K562 (cell line): ENCODE measurements at regions not wholly inside any gene's neighbourhood (a gene's known extent, or its start where the extent isn't known, plus 50 kb on each side); places are given as distances from the start of the nearest gene placed in this dataset.

ENCODE experiments used
- ATAC-seq: fragments of 200-7000 bp; cut with Tn5 transposase; 3 replicates; pipeline ENCODE4 v1.9.1; 2020; ENCODE audit warnings: moderate library complexity
- BruUV-seq: library from RNA; stranded (reverse); fragments of 400-500 nt; replicated peaks from 2 replicates; lab custom pipeline; 2021; lab: Mats Ljungman, UMichigan
- CTCF ChIA-PET: fragments of 300-600 bp; formaldehyde crosslinking; extraction: SDS; loops from one replicate; lab custom pipeline; 2021; ENCODE audit warnings: low intra/inter-chr PET ratio; lab: Yijun Ruan, JAX
- POLR2A ChIA-PET: fragments of 300-600, 350-650 bp; sonication (Branson Sonifier 250); formaldehyde crosslinking; extraction: SDS; loops from one replicate; lab custom pipeline; 2021; ENCODE audit warnings: antibody characterized with exemption, inconsistent platforms; lab: Yijun Ruan, JAX
- DNase-seq, 4 experiments: peaks; one replicate each; pipeline versions ENCODE4 v3.0.0 to v3.0.0-alpha.2; 2011 to 2018; ENCODE audit warnings: low spot score in 3 of 4, mixed read lengths in 3 of 4; ENCODE audit errors: extremely low read depth in 1 of 4
- FAIRE-seq: peaks from 2 replicates; lab custom pipeline; 2011; peaks lifted over from hg19 to GRCh38; lab: Jason Lieb, UNC
- H2AFZ ChIP-seq: 2 replicates; pipeline ENCODE4 v1.6.0; 2011; ENCODE audit warnings: low read depth, low read length, control low read depth, inconsistent platforms
- H3K27ac ChIP-seq: fragments of 200-600 bp; 3 replicates; pipeline ENCODE4 v1.8.0; 2011; ENCODE audit warnings: low read depth, mild to moderate bottlenecking, control low read depth, inconsistent platforms, low read length, moderate library complexity, mixed read lengths; ENCODE audit errors: extremely low read depth
- H3K27me3 ChIP-seq, 2 experiments: fragments of 300-600 bp in 1 of 2; 2 replicates in 1 of 2; 3 replicates in 1 of 2; pipeline versions ENCODE4 v1.6.0 to v1.8.0; 2011; ENCODE audit warnings: inconsistent platforms in 2 of 2, low read length in 2 of 2, mild to moderate bottlenecking in 1 of 2, mixed read lengths in 1 of 2, moderate library complexity in 1 of 2; ENCODE audit not compliant: control insufficient read depth in 2 of 2, insufficient read depth in 2 of 2
- H3K36me3 ChIP-seq: fragments of 300-600 bp; 3 replicates; pipeline ENCODE4 v1.8.0; 2011; ENCODE audit warnings: mild to moderate bottlenecking, low read length, inconsistent platforms; ENCODE audit not compliant: control insufficient read depth, insufficient read depth
- H3K4me1 ChIP-seq, 2 experiments: fragments of 200-600 bp in 1 of 2; replicated peaks in 1 of 2; 2 replicates in 1 of 2; 3 replicates in 1 of 2; pipeline versions ENCODE4 v1.5.1 to v1.8.0; 2011; ENCODE audit warnings: inconsistent platforms in 2 of 2, low read length in 2 of 2, mild to moderate bottlenecking in 1 of 2, mixed read lengths in 1 of 2, moderate library complexity in 1 of 2; ENCODE audit not compliant: control insufficient read depth in 2 of 2, insufficient read depth in 2 of 2
- H3K4me2 ChIP-seq: 2 replicates; pipeline ENCODE4 v1.6.1; 2011; ENCODE audit warnings: low read length, control low read depth, inconsistent platforms, mixed read lengths; ENCODE audit not compliant: insufficient read depth
- H3K4me3 ChIP-seq: fragments of 200-600 bp; sonication (generic), shearing (Covaris generic); 2 replicates; pipeline ENCODE4 v1.5.1; 2016; ENCODE audit warnings: control low read depth, inconsistent platforms
- H3K79me2 ChIP-seq: fragments of 200-600 bp; 3 replicates; pipeline ENCODE4 v1.8.0; 2011; ENCODE audit warnings: low read length, inconsistent platforms; ENCODE audit not compliant: control insufficient read depth, insufficient read depth
- H3K9ac ChIP-seq, 2 experiments: 2 replicates each; pipeline versions ENCODE4 v1.6.0 to v1.6.1; 2011; ENCODE audit warnings: low read depth in 2 of 2, low read length in 2 of 2, control low read depth in 1 of 2, inconsistent platforms in 1 of 2, mild to moderate bottlenecking in 1 of 2, mixed read lengths in 1 of 2; ENCODE audit not compliant: insufficient read depth in 1 of 2
- H3K9me1 ChIP-seq: one replicate; pipeline ENCODE4 v1.6.0; 2011; ENCODE audit warnings: inconsistent platforms, mild to moderate bottlenecking, low read length, moderate library complexity; ENCODE audit not compliant: control insufficient read depth, insufficient read depth
- H3K9me3 ChIP-seq: replicated peaks from 2 replicates; pipeline ENCODE4 v1.5.1; 2011; ENCODE audit warnings: low read depth, low read length, inconsistent platforms; ENCODE audit not compliant: control insufficient read depth, insufficient read depth
- H4K20me1 ChIP-seq: replicated peaks from 2 replicates; pipeline ENCODE4 v1.6.1; 2011; ENCODE audit warnings: low read length, inconsistent platforms, mixed read lengths; ENCODE audit not compliant: control insufficient read depth, insufficient read depth
- CTCF ChIP-seq, 3 experiments: IDR thresholded peaks in 2 of 3; conservative IDR thresholded peaks in 1 of 3; 2 replicates each; pipeline ENCODE4 v1.5.1; 2011 to 2012; ENCODE audit warnings: low read length in 3 of 3, mild to moderate bottlenecking in 3 of 3, control low read depth in 2 of 3, improper control_type of control experiment in 1 of 3, inconsistent platforms in 1 of 3, low read depth in 1 of 3, mixed read lengths in 1 of 3, moderate library complexity in 1 of 3; ENCODE audit not compliant: insufficient read depth in 2 of 3
- EP300 ChIP-seq: IDR thresholded peaks from 2 replicates; pipeline ENCODE4 v1.6.1; 2012; ENCODE audit warnings: low read length, improper control_type of control experiment
- EP400 ChIP-seq: fragments of 450-650 bp; IDR thresholded peaks from 2 replicates; pipeline ENCODE4 v1.6.1; 2017; ENCODE audit warnings: antibody characterized with exemption, mild to moderate bottlenecking, moderate library complexity
- MBD2 ChIP-seq: sonication (generic); IDR thresholded peaks from 2 replicates; pipeline ENCODE4 v1.6.1; 2016; ENCODE audit warnings: low read depth, borderline replicate concordance
- RBM39 ChIP-seq: fragments of 200-400 bp; formaldehyde crosslinking; optimal IDR thresholded peaks from 2 replicates; pipeline ENCODE3; 2018; ENCODE audit warnings: low read depth, low read length
- RCOR1 ChIP-seq, 2 experiments: IDR thresholded peaks; 2 replicates each; pipeline ENCODE4 v1.6.1; 2012; ENCODE audit warnings: low read depth in 2 of 2, low read length in 2 of 2, borderline replicate concordance in 1 of 2, improper control_type of control experiment in 1 of 2
- SAFB2 ChIP-seq: fragments of 200-400 bp; formaldehyde crosslinking; IDR thresholded peaks from 2 replicates; pipeline ENCODE4 v1.6.1; 2018; ENCODE audit warnings: borderline replicate concordance, low read length, low read depth, moderate library complexity; ENCODE audit not compliant: severe bottlenecking
- ZNF184 ChIP-seq: sonication (generic); formaldehyde crosslinking; IDR thresholded peaks from 2 replicates; pipeline ENCODE4 v1.5.0; 2020; ENCODE audit warnings: missing genetic modification reagents
- ZNF316 ChIP-seq: fragments of 450-650 bp; IDR thresholded peaks from 2 replicates; pipeline ENCODE4 v1.6.1; 2016
- ZNF431 ChIP-seq: sonication (generic); formaldehyde crosslinking; IDR thresholded peaks from 2 replicates; pipeline ENCODE4 v1.8.0; 2022; ENCODE audit warnings: mild to moderate bottlenecking, missing genetic modification reagents
- ZNF444 ChIP-seq: fragments of 250-450 bp; sonication (Bioruptor Pico); IDR thresholded peaks from 2 replicates; pipeline ENCODE4 v1.4.0; 2020; ENCODE audit warnings: mild to moderate bottlenecking, moderate library complexity
- ZNF551 ChIP-seq: fragments of 250-450 bp; sonication (Bioruptor Pico); IDR thresholded peaks from 2 replicates; pipeline ENCODE4 v1.5.0; 2021; ENCODE audit warnings: mild to moderate bottlenecking, moderate library complexity
- ZNF609 ChIP-seq: sonication (generic); formaldehyde crosslinking; IDR thresholded peaks from 2 replicates; pipeline ENCODE4 v1.8.1; 2023; ENCODE audit warnings: missing genetic modification reagents, mild to moderate bottlenecking, borderline replicate concordance
- ZNF707 ChIP-seq: fragments of 250-450 bp; sonication (Bioruptor Pico); conservative IDR thresholded peaks from 2 replicates; pipeline ENCODE4 v1.8.0; 2022; ENCODE audit warnings: inconsistent platforms, mild to moderate bottlenecking, moderate library complexity
- WGBS: fragments of 100-300 bp; shearing (Covaris generic); methylation state at CpG from one replicate; pipeline ENCODE4 v1.1.6; 2016; ENCODE audit warnings: low coverage, mixed read lengths; ENCODE audit not compliant: insufficient coverage; ENCODE audit errors: missing lambda C conversion rate; 5-methylcytosine and 5-hydroxymethylcytosine counted together
- in situ Hi-C: fragments of 300-500 bp; cut with MboI; formaldehyde crosslinking; loops from 4 replicates; pipeline ENCODE4 v1.15.0; 2018; ENCODE audit warnings: inconsistent platforms, mixed read lengths
- intact Hi-C: fragments of 100-400 bp; cut with micrococcal nuclease; formaldehyde crosslinking; loops from 2 replicates; pipeline ENCODE4 v1.14.2; 2022

- H3K4me3 ChIP-seq = no peak overlapping the region
- ChIA-PET CTCF (no interaction called here), POLR2A (no interaction called here)
- 92% methylated on average over 3 of the region's 3 CpGs for WGBS
- H3K27me3 ChIP-seq = no peaks in the 10 kb centered on the region
- H3K79me2 ChIP-seq = peaks cover 19% of the 10 kb centered on the region
- H2AFZ ChIP-seq = no peak overlapping the region
- H4K20me1 ChIP-seq = no peaks in the 10 kb centered on the region
- ATAC-seq = no peak
- in situ Hi-C loops = no loop called here
- no TSS peak for BruUV-seq
- H3K4me1 ChIP-seq = no peaks in the 10 kb centered on the region
- H3K4me2 ChIP-seq = no peak overlapping the region
- no peaks in the 10 kb centered on the region for H3K9me1 ChIP-seq
- intact Hi-C loops = no loop called here
- H3K27ac ChIP-seq = no peak overlapping the region
- no peak overlapping the region for H3K9ac ChIP-seq
- no peak for DNase-seq
- H3K9me3 ChIP-seq = no peaks in the 10 kb centered on the region
- no peak for FAIRE-seq
- peaks cover 4% of the 10 kb centered on the region; the same call in 1 of the 3 replicates for H3K36me3 ChIP-seq
- TF ChIP-seq MBD2 (no peak), RCOR1 (IDR thresholded peaks at IDR 0.05; ENCODE audit: borderline replicate concordance in 1 of 2, low read depth in 2 of 2, low read length in 2 of 2) (no peak), ZNF431 (CRISPR knock-in tag) (no peak), EP400 (no peak), CTCF (IDR thresholded peaks at IDR 0.05 in 2 of 3, conservative IDR thresholded peaks at IDR 0.05 in 1 of 3; ENCODE audit: insufficient read depth in 2 of 3, low read depth in 1 of 3, low read length in 3 of 3) (no peak), ZNF184 (no peak), ZNF707 (CRISPR knock-in tag) (no peak), ZNF609 (no peak), SAFB2 (no peak), ZNF551 (CRISPR knock-in tag) (no peak), ZNF316 (no peak), EP300 (no peak), RBM39 (no peak), ZNF444 (CRISPR knock-in tag) (no peak)
Measured at GRCh38 chr12:91572869-91573268, 390.3 kb upstream of the DCN start.
